ENCODE measurements at regions not wholly inside any gene's neighbourhood (a gene's known extent, or its start where the extent isn't known, plus 50 kb on each side); places are given as distances from the start of the nearest gene placed in this dataset.

DNA sequence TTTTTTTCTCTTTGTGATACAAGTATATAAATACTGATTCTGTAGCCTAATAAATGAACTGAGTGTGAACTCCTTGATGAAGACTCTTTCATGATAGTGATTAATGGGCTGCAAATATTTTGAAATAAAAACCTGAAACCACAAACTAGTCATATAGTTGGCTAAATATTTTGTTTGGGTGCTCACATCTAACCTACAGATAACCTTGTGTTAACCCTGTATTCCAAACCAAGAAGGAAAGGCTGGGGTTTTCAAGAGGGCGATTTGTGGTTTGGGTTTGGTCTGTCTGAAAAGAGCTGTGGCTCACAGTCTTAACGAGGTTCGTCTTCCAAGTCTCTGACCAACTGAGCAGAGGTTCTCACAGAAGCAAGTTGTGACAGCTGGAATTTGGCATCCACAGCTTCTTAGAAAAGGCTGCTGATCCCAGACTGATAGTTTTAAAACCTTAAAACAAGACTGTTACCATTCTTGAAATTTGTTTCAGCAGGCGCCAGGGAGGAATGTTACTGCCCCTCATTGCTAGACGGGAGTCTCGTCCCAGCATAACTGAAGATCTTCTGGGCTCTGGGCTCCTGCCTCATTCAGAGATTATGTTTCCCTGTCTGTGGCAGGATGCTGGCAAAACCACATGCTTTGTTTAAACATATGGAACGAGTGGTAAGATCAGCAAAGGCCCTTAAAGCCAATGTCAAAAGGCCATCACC, 736.4 kb upstream of the MARCKS start:
- no peak for DNase-seq

DNA sequence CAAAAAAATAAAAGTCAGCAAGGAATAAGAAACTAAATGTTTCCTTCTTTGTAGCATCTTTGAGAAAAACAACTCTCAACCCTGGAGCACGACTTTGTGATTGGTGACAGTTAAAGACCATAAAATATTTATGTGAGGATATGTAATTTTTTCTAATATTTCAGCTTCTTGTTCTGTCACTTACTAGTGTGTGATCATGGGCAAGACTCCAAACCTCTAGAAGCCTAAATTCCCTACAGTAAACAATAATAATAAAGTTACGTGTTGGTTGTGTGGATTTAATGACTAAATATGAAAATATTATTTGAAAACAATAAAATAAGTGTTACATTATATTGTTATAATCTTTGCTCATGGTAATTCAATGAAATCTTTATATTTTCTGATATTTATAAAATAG, 735.6 kb upstream of the MARCKS start:
- no peak for DNase-seq

DNA sequence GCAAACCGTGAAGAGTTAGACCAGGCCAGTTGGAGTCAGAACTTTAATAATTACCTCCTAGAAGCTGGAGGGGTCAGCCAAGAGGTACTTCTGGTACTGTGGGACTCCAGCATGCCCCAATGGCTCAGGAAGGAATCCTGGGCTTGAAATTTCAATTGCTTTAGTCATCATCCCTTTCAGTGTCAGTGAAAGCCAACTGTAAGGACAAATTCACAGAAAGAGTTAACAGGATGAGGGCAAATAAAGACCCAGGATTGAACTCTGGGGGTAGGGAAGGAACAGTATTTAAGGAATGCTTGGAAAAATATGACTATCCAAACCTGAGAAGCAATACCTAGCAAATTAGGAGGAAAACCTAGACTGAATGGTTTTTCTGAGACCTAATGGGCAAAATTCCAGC, 735.1 kb upstream of the MARCKS start:
- DNase-seq: no peak

DNA sequence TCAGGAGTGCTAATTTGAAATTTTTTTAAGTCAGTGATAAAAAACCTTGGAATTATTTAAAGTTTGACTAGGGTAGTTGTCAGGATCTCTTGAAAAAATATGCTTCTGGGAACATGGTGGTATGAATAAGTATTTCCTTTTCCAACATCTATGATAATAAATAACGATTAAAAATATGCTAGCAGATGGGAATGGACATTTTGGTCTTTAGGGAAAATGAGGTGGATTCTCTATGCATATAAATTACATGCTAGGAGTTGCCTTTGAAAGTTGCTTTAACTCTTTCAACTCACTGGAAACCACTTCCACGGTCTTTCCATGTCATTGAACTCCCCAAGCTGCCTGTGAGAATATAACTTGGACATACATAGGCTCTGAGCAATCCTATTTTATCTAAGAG, 731.5 kb upstream of the MARCKS start:
- DNase-seq: no peak

DNA sequence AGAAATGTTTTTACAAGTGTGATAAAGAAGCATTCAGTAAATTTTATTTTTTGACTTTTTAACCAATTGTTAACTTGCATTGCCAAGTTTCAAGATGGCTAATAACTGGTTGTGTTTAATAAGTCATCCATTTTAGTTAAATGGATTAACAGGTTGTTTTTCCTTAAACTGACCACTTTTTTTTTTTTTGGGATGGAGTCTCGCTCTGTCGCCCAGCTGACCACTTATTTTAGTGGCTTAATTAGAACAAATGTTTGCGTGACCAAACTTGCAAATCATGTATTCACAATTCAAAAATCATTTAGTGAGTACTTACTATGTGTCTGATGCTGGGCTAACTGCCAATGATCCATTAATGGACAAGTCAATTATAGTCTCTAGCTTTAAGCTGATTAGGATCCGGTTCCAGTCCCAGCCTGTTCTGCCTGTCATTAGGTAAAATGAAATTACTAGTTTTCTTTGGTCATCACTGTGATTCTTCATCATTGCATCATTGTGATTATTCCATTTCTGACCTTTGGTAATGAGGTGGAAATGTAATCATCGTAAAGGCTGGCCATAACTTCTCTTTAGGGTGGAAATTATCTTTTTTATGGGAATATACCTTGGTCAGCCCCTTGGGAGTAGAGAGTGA, 729.2 kb upstream of the MARCKS start:
- DNase-seq: no peak

DNA sequence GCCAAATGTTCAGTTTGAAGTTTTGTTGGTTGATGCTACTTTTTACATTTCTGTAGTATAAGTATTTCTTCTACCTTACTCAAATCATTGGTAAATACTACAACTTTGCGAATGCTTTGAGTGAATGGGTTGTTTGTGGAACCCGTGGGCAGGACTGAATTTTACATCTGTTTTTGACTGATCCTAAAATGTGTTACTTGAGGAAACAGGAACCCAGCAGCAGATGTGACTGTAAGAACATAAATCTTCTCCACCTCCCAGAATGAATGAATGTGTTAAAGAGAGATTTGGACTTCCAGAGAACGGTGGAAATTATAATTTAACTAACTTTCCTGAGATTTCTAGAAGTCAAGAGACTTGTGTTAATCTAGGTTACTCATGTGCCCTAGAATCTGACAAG, 728.5 kb upstream of the MARCKS start:
- no peak for DNase-seq

DNA sequence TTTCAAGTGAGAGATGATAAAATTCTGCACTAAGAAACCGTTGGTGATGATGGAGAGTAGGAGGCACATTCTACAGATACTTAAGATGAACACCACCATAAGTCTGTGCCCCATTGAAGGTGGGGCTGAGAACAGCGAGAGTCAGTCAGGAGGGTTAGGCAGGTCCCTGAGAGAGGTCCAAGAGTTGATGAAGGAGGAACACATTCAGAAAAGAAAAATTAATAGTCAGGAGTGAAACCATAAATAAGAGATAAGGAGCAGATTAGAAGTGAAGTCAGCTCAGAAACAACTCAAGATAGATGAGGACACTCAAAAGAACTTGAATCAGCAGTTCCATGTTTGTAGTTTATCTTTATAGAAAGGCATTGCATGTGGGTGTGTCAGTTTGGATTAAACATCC, 727.2 kb upstream of the MARCKS start:
- no peak for DNase-seq

DNA sequence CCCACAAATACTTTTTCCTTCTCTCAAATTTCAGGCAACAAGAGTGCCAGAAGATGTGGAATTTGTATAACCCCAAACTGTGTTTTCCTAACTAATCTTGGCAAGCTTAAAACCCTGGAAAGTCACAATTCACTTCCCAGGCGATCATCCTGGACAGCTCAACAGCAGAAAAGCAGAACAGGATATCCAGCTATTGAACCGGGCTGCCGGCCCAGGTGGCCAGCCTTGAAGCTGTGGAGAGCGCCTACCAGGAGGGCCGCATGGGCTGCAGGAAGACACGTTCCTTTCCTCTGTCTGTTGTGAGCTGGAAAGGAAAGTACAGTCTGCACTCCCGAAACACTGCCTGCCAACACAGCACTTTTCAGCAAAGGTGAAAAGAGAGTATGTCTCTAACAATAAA, 719.7 kb upstream of the MARCKS start:
- DNase-seq: no peak

DNA sequence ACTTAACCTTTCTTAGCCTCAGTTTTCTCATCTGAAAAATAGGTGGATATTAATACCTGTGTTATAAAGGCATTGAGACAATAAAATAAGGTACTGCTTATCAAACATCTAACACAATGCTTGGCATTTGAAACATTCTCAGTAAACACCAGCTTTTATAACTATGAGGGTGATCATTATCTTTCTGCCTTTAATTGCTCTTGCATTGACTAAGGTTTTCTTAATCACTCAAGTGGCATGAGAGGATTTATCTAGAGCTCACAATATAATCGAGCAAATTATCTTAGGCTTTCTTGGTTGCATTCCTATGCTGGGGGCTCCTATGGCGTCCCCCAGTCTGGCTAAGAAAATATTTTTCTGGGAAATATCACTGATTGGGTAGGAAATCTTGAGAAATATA, 716.4 kb upstream of the MARCKS start:
- no peak for DNase-seq

DNA sequence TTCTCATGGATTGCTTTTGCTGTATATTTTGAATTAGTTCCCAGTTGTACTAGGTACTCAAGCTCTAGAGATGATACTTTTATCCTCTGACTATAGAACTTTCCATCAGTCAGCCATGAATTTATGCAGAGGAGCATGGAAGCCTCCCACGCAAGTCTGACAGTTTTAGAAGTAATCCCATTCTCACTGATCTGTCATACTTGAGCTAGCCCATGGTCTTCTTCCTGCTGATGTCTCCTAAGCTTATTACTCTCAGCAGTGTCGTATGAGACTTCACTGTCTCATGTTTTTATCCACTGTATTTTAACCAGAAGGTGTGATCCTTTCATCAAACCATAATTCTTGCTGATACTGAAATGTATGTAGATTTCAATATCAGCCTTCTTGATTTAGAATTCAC, 715.2 kb upstream of the MARCKS start:
- DNase-seq: no peak

DNA sequence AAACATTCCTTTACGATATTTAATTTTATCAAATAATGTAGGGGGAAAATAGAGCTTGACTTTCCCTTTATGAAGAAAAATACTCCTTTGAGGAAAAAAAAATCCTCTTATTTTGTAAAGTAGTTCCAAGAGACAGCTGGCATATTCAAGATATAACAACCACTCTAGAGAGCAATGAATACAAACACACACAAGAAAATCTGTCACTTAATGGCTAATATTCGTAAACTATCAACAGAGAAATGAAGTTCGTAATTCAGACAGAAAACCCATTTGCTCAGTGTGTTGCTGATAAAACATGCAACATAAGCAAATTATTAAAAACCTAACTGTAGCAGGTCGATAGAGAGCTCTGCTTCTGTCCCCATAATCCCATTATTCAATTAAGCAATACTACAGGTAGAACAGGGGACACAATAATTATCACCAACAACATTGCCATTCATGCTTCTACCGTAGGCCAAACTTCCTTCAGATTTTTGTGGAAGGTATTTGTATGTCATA, 714.4 kb upstream of the MARCKS start:
- DNase-seq: no peak

DNA sequence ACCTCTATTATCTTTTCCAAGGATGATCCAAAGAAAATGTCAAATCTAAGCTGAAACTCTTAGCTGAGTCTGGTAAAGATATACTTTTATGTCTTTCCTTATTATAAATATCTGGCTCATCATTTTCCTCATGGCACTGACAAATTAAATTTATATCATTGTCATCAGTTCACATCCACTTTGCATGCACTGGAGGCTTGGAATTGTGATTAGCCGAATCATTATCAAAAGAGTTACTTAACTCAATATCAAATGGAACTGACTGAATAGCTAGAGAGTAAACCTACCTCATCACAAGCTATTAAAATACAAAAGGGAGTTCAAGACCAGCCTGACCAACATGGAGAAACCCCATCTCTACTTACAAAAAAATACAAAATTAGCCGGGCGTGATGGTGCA, 713.9 kb upstream of the MARCKS start:
- DNase-seq: no peak

DNA sequence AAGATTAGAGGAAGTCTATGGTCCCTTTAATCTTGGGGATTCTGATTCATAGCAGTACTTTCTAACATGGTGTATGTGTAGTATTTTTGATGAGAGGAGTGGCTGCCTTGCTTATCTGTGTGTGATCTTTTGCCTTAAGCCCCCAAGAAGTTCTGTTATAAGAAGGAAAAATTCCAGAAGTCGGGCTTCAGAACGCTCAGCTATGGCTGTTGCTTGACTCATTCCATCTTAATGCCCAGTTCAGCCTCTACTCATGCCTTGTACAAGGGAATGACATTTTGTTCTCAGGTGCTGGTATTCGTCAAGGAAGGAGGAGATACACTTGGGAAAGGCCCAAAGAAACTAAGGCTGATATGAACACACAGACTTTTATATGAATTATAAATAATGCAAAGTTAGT, 713.0 kb upstream of the MARCKS start:
- DNase-seq: no peak

DNA sequence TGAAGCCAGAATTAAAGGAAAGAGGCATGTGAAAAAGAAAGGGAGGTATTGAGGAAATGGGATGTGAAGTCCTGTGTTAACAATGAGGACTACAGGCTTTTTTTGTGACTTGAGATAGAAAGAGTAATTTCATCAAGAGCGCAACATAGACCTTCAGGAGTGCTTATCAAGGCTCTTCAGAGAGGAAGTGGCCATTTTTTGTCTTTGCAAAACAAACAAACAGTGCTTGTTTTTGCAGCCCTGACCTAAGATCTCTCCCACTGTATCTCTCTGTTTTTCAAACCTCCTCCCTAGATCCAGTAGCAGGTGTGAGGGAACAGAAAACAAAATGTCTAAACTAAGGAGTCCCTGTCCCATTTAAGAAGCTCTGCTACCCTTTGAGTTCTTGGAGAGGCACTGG, 710.3 kb upstream of the MARCKS start:
- DNase-seq: no peak

DNA sequence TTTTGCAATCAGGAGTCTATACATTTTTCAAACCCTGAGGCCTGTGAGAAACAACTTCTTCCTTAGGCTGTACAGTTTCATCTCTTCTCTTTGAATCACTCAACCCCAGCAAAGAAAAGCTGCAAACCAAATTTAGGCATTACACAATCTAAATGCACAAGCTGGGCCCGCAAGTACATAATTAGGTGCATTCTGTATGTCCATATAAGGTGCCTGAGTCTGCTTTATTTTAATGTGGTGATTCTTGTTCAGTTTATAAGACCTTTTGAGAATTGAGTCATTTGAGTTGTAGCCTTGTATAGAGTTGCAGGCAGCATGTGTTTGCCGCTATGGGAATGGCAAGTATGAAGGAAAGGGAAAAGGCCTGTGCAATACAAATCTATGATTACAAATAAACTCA, 709.6 kb upstream of the MARCKS start:
- DNase-seq: no peak

DNA sequence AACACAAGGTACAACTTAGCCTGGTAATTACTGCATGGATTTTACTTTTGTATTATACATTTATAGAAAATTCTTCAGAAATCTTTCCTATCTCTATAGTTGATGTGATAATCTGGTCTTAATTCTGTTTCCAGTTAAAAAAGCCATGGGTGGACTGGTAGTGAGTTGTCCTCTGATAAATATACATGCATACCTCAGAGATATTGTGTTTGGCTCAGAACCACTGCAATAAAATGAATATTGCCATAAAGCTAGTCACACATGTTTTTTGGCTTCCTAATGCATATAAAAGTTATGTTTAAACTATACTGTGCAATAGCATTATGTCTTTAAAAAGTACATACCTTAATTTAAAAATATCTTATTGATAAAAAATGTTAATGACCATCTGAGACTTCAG, 708.6 kb upstream of the MARCKS start:
- DNase-seq: no peak

DNA sequence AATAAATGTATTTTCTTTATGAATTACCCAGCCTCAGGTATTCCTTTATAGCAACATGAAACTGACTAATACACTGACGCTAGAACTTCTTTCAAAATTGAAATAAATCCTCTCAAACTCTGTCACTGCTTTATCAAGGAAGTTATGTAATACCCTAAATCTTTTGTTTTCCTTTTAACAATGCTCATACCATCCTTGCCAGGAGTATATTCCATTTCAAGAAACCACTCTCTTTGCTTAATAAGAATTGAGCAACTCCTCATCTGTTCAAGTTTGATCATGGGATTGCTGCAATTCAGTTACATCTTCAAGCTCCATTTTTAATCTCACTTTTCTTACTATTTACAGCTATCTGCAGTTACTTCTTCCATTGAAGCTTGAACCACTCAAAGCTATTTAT, 707.6 kb upstream of the MARCKS start:
- no peak for DNase-seq

DNA sequence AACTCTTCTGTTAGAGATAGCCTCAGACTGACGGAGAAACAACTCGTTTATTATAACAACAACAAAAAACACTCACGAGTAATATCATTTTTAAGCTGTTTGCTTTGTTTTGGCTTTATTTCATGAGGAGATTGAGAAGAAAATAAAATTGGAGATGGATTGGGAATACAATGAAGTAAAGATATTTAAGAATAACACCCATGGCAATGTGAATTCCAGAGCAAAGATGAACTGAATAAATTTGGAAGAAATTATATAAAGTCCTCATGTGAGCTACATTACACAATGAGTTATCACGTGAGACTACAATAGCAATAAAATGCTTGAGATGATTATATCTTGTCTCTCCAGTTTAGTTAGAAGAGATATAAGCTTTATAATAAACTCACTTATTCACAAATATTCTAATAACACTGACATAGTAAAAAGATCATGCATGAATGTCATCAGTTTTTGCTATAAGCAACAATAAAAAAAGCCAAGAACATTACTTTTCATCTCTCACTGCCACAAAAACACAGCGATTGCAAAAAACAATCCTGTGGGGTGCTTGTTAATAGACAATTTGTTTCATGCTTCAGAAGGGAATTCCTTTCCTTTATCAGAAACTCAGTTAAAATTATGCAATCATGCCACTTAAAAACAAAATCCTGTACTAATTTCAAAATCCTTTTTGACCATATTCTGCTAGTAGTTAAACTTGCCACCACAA, 696.7 kb upstream of the MARCKS start:
- no peak for DNase-seq

DNA sequence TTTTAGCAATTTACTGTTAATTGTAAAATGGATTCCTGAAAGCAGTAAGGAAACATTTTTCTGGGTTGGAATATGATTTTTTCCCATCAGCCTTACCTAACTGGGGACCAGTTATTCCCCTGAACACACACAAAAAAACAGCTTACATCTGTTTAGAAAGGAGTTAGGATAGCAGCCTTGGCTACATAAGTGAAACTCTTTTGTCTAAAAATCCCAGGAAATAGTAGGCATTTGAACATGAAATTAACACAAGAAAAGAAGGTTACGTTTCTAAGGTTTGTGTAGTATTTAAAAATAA, 696.2 kb upstream of the MARCKS start:
- DNase-seq: no peak

DNA sequence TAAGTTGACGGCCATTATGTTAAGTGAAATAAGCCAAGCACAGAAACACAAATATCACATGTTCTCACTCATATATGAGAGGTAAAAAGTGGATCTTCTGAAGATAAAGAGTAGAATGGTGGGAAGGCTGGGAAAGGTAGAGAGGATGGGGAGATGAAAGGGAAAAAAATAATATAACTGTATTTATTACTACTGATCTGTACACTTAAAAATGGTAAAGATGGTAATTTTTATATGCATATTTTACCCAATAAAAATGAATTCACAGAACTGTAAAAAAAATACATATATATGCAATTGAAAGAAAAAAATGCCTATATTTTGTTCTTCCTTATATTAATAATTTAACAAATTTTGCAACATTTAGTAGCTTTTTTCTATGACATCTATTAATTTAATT, 694.4 kb upstream of the MARCKS start:
- DNase-seq: no peak

DNA sequence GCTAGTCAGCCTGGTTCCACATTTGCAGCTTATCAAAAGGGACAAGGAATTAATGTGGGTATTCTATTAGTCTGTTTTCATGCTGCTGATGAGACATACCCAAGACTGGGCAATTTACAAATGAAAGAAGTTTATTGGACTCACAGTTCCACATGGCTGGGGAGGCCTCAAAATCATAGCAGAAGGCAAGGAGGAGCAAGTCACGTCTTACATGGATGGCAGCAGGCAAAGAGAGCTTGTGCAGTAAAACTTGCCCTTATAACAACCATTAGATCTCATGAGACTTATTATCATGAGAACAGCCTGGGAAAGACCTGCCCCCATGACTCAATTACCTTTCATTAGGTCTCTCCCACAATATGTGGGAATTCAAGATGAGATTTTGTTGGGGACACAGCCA, 689.1 kb upstream of the MARCKS start:
- DNase-seq: no peak

DNA sequence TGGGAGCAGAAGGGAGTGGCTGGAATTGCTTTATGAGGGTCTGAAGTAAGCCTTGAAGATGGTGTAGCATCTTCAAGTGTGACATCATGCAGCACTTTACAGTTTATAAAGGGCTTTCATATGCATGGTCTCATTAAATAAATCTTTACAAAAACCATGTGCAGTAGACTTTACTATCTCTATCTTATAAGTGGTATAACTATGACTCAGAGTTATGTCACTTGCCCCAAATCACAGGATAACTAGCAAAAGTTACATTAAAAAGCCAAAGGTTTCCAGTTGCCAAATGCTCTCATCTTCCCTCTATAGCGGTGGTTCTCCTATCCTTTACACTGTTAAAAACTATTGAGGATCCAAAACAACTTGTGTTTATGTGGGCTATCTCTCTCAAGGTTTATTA, 687.7 kb upstream of the MARCKS start:
- DNase-seq: no peak

DNA sequence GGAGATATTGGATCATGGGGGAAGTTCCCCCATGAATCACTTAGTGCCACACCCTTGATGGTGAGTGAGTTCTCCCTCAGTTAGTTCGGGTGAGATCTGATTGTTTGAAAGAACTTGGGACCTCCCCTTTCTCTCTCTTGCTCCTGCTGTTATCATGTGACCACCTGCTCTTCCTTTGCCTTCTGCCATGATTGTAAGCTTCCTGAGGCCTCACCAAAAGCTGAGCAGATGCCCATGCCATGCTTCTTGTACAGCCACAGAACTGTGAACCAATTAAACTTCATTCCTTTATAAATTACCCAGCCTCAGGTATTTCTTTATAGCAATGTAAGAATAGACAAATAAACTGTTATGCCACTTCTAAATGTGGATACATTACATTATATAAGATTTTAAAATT, 686.7 kb upstream of the MARCKS start:
- DNase-seq: no peak

DNA sequence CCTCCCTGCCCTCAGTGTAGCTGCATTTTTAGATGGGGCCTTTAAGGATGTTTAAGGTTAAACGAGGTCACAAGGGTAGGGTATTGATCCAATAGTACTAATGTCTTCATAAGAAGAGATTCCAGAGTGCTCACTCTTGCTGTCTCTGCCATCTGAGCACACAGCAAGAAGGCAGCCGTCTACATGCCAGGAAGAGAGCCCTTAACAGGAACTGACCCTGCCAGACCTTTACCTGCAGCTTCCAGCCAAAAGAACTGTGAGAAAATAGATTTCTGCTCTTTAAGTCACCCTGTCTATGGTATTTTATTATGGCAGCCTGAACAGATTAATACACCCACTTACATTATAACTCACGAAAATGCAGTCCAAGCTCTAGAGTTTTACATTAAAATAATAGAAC, 685.3 kb upstream of the MARCKS start:
- no peak for DNase-seq

DNA sequence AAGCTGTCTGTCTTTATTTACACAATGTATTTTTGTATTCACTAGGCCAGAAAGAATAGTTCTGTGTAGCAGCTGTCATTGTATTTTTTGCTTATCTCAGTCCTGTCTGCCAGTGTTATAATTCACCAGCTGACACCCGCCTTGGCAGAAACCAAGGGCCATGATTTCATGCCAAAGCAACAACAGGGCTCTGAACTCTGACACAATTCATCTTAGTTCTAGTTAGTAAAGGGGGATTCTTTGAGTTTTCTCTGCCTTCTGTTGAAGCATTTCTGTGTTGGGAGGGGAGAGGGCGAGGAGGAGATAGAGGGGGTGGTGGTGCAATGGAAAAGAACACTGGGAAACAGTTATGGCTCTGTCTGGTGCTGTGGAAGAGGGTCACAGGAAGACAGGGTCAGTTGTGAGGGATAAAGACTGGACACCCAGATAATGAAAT, 684.6 kb upstream of the MARCKS start:
- no peak for DNase-seq
